ENCODE measurements at regions not wholly inside any gene's neighbourhood (a gene's known extent, or its start where the extent isn't known, plus 50 kb on each side); places are given as distances from the start of the nearest gene placed in this dataset.

DNA sequence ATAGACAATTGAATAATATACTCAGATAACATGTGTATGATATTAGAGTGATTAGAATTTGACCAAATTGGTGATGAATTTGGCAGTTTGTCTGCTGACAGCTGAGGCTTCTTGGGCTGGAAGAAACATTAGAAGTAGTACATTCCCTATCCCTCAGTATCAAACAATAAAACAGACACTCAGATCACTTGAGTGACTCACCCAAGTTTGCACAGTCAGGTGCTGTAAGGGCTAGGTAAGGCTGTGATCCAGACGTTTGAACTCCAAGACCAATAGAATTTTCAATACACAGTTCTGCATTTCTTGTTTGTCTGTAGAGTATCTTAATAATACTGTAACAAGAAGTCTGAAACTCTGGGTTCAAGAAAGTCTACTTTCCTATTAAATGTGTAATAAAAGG, 223.5 kb downstream of the POSTN start:
- TF ChIP-seq, protein P1, sequence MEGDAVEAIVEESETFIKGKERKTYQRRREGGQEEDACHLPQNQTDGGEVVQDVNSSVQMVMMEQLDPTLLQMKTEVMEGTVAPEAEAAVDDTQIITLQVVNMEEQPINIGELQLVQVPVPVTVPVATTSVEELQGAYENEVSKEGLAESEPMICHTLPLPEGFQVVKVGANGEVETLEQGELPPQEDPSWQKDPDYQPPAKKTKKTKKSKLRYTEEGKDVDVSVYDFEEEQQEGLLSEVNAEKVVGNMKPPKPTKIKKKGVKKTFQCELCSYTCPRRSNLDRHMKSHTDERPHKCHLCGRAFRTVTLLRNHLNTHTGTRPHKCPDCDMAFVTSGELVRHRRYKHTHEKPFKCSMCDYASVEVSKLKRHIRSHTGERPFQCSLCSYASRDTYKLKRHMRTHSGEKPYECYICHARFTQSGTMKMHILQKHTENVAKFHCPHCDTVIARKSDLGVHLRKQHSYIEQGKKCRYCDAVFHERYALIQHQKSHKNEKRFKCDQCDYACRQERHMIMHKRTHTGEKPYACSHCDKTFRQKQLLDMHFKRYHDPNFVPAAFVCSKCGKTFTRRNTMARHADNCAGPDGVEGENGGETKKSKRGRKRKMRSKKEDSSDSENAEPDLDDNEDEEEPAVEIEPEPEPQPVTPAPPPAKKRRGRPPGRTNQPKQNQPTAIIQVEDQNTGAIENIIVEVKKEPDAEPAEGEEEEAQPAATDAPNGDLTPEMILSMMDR (IDR thresholded peaks at IDR 0.05), result no peak
- TF ChIP-seq POLR2AphosphoS5 (IDR thresholded peaks at IDR 0.05) (no peak), POLR2A (IDR thresholded peaks at IDR 0.05) (no peak), EP300 (IDR thresholded peaks at IDR 0.05) (no peak)
- Histone ChIP-seq H3K36me3 (no peaks in the 10 kb centered on the region), H3K27ac (no peak overlapping the region), H3K9me3 (no peaks in the 10 kb centered on the region), H3K4me1 (no peaks in the 10 kb centered on the region), H3K27me3 (no peaks in the 10 kb centered on the region), H3K4me3 (no peak overlapping the region)
- WGBS, 2 donors, result 14 to 54% methylated on average over 1 of the region's 1 CpG
- intact Hi-C loops (cut with DNase I), result no loop called here
- DNase-seq, result no peak

- Histone ChIP-seq H3K4me1 (no peaks in the 10 kb centered on the region), H3K27ac (no peak overlapping the region), H3K36me3 (no peaks in the 10 kb centered on the region), H3K27me3 (no peaks in the 10 kb centered on the region), H3K9me3 (no peaks in the 10 kb centered on the region), H3K4me3 (no peak overlapping the region)
- TF ChIP-seq, protein P1 (IDR thresholded peaks at IDR 0.05), result no peak
- TF ChIP-seq EP300 (IDR thresholded peaks at IDR 0.05), result no peak
- TF ChIP-seq POLR2A (IDR thresholded peaks at IDR 0.05), result no peak
- TF ChIP-seq POLR2AphosphoS5 (IDR thresholded peaks at IDR 0.05), result no peak
- intact Hi-C loops (cut with DNase I), result no loop called here
- 13 to 30% methylated on average over 4 of the region's 4 CpGs for WGBS, 2 donors
- no peak for DNase-seq
Measured at GRCh38 chr13:37369616-37370015, 229.0 kb downstream of the POSTN start.

DNA sequence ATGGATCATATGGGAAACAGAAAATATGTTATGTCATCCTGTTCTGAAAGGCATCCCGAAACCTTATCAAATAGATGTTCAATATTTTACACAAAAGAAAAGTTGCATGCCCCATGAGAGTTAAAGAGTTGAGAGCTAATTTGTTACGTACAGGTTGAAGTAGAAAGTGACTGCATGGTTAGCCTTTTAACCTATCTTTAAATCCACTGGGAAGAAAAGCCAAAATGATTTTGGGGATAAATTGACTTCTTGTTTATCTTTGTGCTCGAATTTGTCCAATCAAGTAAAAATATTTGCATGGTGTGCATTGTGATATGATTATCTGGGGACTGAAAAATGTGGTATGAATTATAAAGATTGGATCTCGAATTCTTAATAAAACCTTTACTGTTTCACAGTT, 230.1 kb downstream of the POSTN start:
- Histone ChIP-seq H3K27me3 (no peaks in the 10 kb centered on the region), H3K9me3 (no peaks in the 10 kb centered on the region), H3K36me3 (no peaks in the 10 kb centered on the region), H3K27ac (no peak overlapping the region), H3K4me3 (no peak overlapping the region), H3K4me1 (no peaks in the 10 kb centered on the region)
- intact Hi-C loops (cut with DNase I), result no loop called here
- no peak for DNase-seq
- 56 to 74% methylated on average over 4 of the region's 4 CpGs for WGBS, 2 donors
- TF ChIP-seq EP300 (IDR thresholded peaks at IDR 0.05) (no peak), POLR2A (IDR thresholded peaks at IDR 0.05) (no peak), POLR2AphosphoS5 (IDR thresholded peaks at IDR 0.05) (no peak)
- TF ChIP-seq, protein P1 (IDR thresholded peaks at IDR 0.05), result no peak

GRCh38 chr13:37366044-37366770, 232.4 kb downstream of the POSTN start:
- WGBS, 2 donors, result 72 to 82% methylated on average over 5 of the region's 5 CpGs
- intact Hi-C loops (cut with DNase I), result no loop called here
- Histone ChIP-seq H3K4me1 (no peaks in the 10 kb centered on the region), H3K27ac (no peak overlapping the region), H3K4me3 (no peak overlapping the region), H3K9me3 (no peaks in the 10 kb centered on the region), H3K27me3 (no peaks in the 10 kb centered on the region), H3K36me3 (no peaks in the 10 kb centered on the region)
- TF ChIP-seq POLR2A (IDR thresholded peaks at IDR 0.05), result no peak
- TF ChIP-seq, protein P1 (IDR thresholded peaks at IDR 0.05), result no peak
- TF ChIP-seq POLR2AphosphoS5 (IDR thresholded peaks at IDR 0.05), result no peak
- no peak for TF ChIP-seq EP300 (IDR thresholded peaks at IDR 0.05)
- no peak for DNase-seq

GRCh38 chr13:37365496-37365895, 233.1 kb downstream of the POSTN start:
- Histone ChIP-seq H3K27ac (no peak overlapping the region), H3K27me3 (no peaks in the 10 kb centered on the region), H3K4me1 (no peaks in the 10 kb centered on the region), H3K36me3 (no peaks in the 10 kb centered on the region), H3K9me3 (no peaks in the 10 kb centered on the region), H3K4me3 (no peak overlapping the region)
- TF ChIP-seq POLR2AphosphoS5 (IDR thresholded peaks at IDR 0.05) (no peak), POLR2A (IDR thresholded peaks at IDR 0.05) (no peak)
- no peak for DNase-seq
- intact Hi-C loops (cut with DNase I), result no loop called here
- 81 to 90% methylated on average over 2 of the region's 2 CpGs for WGBS, 2 donors

Measured in sigmoid colon (tissue), 6 donors.